ENCODE measurements at regions not wholly inside any gene's neighbourhood (a gene's known extent, or its start where the extent isn't known, plus 50 kb on each side); places are given as distances from the start of the nearest gene placed in this dataset.
A peak's percentile ranks its signal among the peaks of the same experiment; 100 is the strongest.

GRCh38 chr1:87940421-87940820, 611.7 kb downstream of the LMO4 start:
- CTCF ChIA-PET, result no interaction called here

GRCh38 chr1:87941337-87941946, 612.8 kb downstream of the LMO4 start:
- H3K27ac Mint-ChIP-seq, result peak overlapping the region; percentile 27; the same call in 1 of the 2 replicates
- ATAC-seq, result peak; percentile 32
- ChIA-PET CTCF (interaction anchor here (0.6 to 1.7 kb wide), 2 partner anchors 12 to 14 kb away, joined by 3 to 10 read pairs; no protein-coding TSS in a partner anchor), POLR2A (interaction anchor here (0.6 kb wide), 1 partner anchor 742 kb away, joined by 4 read pairs; no protein-coding TSS in a partner anchor)
- H3K4me1 Mint-ChIP-seq, result peaks cover 42% of the 10 kb centered on the region
- no peak for DNase-seq (ENCODE audit: low spot score)
- peak; percentile 84 for TF ChIP-seq ZNF423 (CRISPR knock-in tag; IDR thresholded peaks at IDR 0.05)
- TF ChIP-seq HMGXB4 (CRISPR knock-in tag; IDR thresholded peaks at IDR 0.05), result no peak
- H3K27me3 Mint-ChIP-seq (ENCODE audit: low read depth), result no peaks in the 10 kb centered on the region
- H3K9me3 Mint-ChIP-seq, result peaks cover 10% of the 10 kb centered on the region; the same call in 1 of the 2 replicates
- H3K4me3 Mint-ChIP-seq, result 0 out of 2 replicates have a peak overlapping the region, but pooled peaks have one; percentile 2
- H3K36me3 Mint-ChIP-seq, result no peaks in the 10 kb centered on the region

More at GRCh38 chr1:87940421-87940820, 611.7 kb downstream of the LMO4 start:
- Mint-ChIP-seq H3K4me3 (no peak overlapping the region), H3K9me3 (peaks cover 11% of the 10 kb centered on the region), H3K27ac (no peak overlapping the region), H3K36me3 (no peaks in the 10 kb centered on the region; the same call in 1 of the 2 replicates), H3K27me3 (ENCODE audit: low read depth) (no peaks in the 10 kb centered on the region), H3K4me1 (peaks cover 39% of the 10 kb centered on the region)
- no peak for DNase-seq (ENCODE audit: low spot score)
- no peak for TF ChIP-seq ZNF532 (CRISPR knock-in tag; IDR thresholded peaks at IDR 0.05; ENCODE audit: borderline replicate concordance)
- TF ChIP-seq ERG (CRISPR knock-in tag; IDR thresholded peaks at IDR 0.05), result no peak
- TF ChIP-seq JUN (CRISPR knock-in tag; IDR thresholded peaks at IDR 0.05), result no peak
- no peak for TF ChIP-seq NFE2L1 (CRISPR knock-in tag; IDR thresholded peaks at IDR 0.05)
- no peak for TF ChIP-seq GABPB1 (CRISPR knock-in tag; IDR thresholded peaks at IDR 0.05)
- no peak for TF ChIP-seq NFYB (CRISPR knock-in tag; conservative IDR thresholded peaks at IDR 0.05; ENCODE audit: low read depth)
- POLR2A ChIA-PET, result no interaction called here
- ATAC-seq, result no peak

GRCh38 chr1:87942165-87942564, 613.5 kb downstream of the LMO4 start:
- DNase-seq (ENCODE audit: low spot score) (no peak), ATAC-seq (no peak)
- Mint-ChIP-seq H3K9me3 (peaks cover 8% of the 10 kb centered on the region; the same call in 1 of the 2 replicates), H3K27ac (peak overlapping the region; percentile 24), H3K27me3 (ENCODE audit: low read depth) (no peaks in the 10 kb centered on the region), H3K4me1 (peaks cover 42% of the 10 kb centered on the region), H3K4me3 (no peak overlapping the region), H3K36me3 (no peaks in the 10 kb centered on the region)
- ChIA-PET POLR2A (interaction anchor here (0.6 kb wide), 1 partner anchor 743 kb away, joined by 4 read pairs; no protein-coding TSS in a partner anchor), CTCF (interaction anchor here (1.7 kb wide), 1 partner anchor 12 kb away, joined by 10 read pairs; no protein-coding TSS in a partner anchor)
- TF ChIP-seq AR (CRISPR knock-in tag; IDR thresholded peaks at IDR 0.05) (no peak), PRRX2 (CRISPR knock-in tag; IDR thresholded peaks at IDR 0.05) (no peak), ZMAT4 (CRISPR knock-in tag; IDR thresholded peaks at IDR 0.05) (no peak), ZNF317 (CRISPR knock-in tag; IDR thresholded peaks at IDR 0.05; ENCODE audit: borderline replicate concordance, low read depth) (no peak), TP53 (CRISPR knock-in tag; IDR thresholded peaks at IDR 0.05) (no peak), ETV6 (CRISPR knock-in tag; IDR thresholded peaks at IDR 0.05) (no peak), SOX15 (CRISPR knock-in tag; IDR thresholded peaks at IDR 0.05) (no peak), ELF4 (CRISPR knock-in tag; IDR thresholded peaks at IDR 0.05; ENCODE audit: low read depth) (no peak), OVOL2 (CRISPR knock-in tag; IDR thresholded peaks at IDR 0.05; ENCODE audit: borderline replicate concordance) (no peak), CDX4 (CRISPR knock-in tag; IDR thresholded peaks at IDR 0.05; ENCODE audit: borderline replicate concordance) (no peak), ATF2 (CRISPR knock-in tag; IDR thresholded peaks at IDR 0.05; ENCODE audit: borderline replicate concordance, low read depth) (no peak)
